ENCODE measurements at regions not wholly inside any gene's neighbourhood (a gene's known extent, or its start where the extent isn't known, plus 50 kb on each side); places are given as distances from the start of the nearest gene placed in this dataset.
A peak's percentile ranks its signal among the peaks of the same experiment; 100 is the strongest.
"Not testable (repeated sequence)": the region's sequence is repeated elsewhere in the genome, so short reads cannot be mapped to it uniquely, and the experiment has no call there.

DNA sequence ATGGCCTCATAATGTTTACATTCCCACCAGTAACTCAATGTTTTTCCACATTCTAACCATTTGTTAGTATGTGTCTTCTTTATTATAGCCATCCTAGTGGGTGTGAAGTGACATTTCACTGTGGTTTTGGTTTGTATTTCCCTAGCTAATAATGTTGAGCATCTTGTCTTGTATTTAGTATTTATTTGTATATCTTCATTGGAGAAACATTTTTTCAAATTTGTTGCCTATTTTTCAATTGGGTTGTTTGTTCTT, 144.8 kb upstream of the NBPF19 start:
- H3K36me3 ChIP-seq; ATAC-seq; H3K27me3 ChIP-seq; H3K4me1 ChIP-seq; H3K9me3 ChIP-seq; intact Hi-C loops (cut with DNase I); H3K27ac ChIP-seq; H3K4me3 ChIP-seq; DNase-seq: not testable (repeated sequence)

DNA sequence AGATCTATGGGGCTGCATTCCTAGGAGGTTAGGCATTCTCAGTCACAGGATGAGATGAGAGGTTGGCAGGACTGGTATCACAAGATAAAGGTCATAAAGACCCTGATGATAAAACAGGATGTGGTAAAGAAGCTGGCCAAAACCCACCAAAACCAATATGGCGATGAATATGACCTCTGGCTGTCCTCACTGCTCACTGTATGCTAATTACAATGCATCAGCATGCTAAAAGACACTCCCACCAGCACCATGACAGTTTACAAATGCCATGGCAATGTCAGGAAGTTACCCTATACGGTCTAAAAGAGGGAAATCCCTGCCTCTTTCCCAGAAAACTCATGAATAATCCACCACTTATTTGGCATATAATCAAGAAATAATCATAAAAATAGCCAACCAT, 138.8 kb upstream of the NBPF19 start:
- H3K9me3 ChIP-seq; H3K27ac ChIP-seq; H3K27me3 ChIP-seq; H3K4me3 ChIP-seq; H3K4me1 ChIP-seq; intact Hi-C loops (cut with DNase I); H3K36me3 ChIP-seq; ATAC-seq; DNase-seq: not testable (repeated sequence)

DNA sequence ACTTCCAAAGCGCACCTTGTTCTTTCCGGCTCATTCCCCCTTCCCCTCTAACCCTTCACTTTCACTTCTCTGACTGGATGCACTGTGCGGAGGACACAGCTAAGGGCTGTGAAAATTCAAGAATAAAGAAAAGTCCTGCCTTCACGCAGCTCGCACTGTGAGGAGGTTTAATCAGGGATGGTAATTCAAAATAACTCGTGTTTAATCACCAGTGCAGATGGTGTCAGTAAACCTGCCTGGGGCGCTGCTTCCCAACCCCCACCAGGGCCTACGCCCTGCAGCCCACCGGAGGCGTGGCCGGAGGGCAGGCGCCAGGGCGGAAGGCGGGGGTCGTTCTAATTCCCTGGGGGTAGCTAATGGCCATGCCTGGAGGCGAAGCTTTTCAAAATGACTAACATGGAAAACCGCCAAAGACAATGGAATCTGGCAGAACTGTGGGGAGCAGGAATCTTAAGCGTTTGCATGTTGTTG, 136.6 kb upstream of the NBPF19 start:
- H3K4me1 ChIP-seq; H3K4me3 ChIP-seq; H3K9me3 ChIP-seq; DNase-seq; H3K27ac ChIP-seq; H3K36me3 ChIP-seq; intact Hi-C loops (cut with DNase I); H3K27me3 ChIP-seq: not testable (repeated sequence)
- ATAC-seq: peak; percentile 47

DNA sequence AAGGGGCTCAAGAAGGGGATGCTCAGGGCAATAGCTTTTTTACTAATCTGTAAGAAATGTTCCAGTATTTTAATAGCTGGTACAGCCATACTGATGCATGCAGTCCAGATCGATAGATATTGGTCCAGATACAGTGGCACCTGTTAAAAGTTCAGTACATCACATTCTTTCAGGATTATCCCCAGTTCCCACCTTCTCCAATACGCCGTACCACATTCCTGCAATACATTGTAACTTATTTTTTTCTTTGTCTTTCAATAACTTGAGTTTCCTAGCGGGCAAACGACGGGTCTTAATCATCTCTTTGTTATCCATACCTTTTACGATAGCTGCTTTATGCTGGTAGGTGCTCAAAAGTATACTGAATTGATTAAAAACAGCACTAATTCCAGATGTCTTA, 136.1 kb upstream of the NBPF19 start:
- H3K36me3 ChIP-seq; H3K27me3 ChIP-seq; H3K4me1 ChIP-seq; H3K4me3 ChIP-seq; intact Hi-C loops (cut with DNase I); H3K9me3 ChIP-seq; DNase-seq; H3K27ac ChIP-seq; ATAC-seq: not testable (repeated sequence)

DNA sequence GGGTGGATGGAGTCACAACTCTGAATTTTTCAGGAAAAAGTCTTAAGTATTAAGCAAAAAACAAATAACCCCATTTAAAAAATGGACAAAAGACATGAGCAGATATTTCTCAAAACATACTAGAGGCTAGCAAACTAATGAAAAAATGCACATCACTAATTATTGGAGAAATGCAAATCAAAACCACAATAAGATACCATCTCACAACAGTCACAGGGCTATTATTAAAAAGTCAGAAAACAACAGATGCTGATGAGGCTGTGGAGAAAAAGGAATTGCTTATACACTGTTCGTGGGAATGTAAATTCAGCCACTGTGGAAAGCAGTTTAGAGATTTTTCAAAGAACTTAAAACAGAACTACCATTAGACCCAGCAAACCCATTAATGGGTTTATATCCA, 125.4 kb upstream of the NBPF19 start:
- H3K4me3 ChIP-seq; H3K27me3 ChIP-seq; ATAC-seq; intact Hi-C loops (cut with DNase I); H3K9me3 ChIP-seq; H3K4me1 ChIP-seq; H3K36me3 ChIP-seq; DNase-seq; H3K27ac ChIP-seq: not testable (repeated sequence)

DNA sequence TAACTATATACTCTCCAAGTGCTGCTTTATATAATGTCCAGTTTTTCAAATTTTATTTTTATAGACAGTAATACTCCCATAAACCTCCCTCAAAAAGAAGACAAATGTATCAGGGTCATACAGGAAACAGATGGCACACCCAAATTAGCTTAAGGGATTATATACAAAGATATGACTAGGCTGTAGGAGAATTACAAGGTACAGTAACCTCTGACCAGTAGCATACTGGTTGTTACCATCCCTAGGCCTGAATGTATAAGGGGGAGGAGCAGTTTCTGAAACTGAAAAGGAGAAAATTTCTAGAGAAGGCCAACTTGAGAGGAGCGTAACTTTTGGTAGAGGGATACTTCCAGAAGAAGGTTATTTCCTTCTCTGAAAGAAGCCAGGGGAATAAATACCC, 122.6 kb upstream of the NBPF19 start:
- H3K36me3 ChIP-seq; H3K9me3 ChIP-seq; intact Hi-C loops (cut with DNase I); H3K27ac ChIP-seq; H3K4me3 ChIP-seq; H3K27me3 ChIP-seq; H3K4me1 ChIP-seq; DNase-seq; ATAC-seq: not testable (repeated sequence)

DNA sequence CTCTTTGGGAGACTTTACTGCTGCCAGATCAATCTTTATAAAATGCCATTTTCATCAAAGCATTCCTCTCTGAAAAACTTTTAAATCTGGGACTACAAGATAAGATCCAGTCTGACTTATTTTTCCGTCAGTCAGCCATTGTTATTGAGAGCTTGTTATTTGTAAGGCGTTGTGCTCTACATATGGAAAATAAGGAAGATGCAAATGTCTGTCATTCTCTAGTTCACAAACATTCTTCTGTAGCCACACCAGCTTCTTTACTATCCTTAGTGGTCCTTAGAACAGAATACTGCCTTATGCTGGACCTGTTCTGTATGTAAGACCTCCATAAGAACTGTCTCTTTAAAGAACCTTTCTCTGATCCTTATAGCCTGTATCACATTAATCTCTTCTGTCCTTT, 120.3 kb upstream of the NBPF19 start:
- H3K27me3 ChIP-seq; intact Hi-C loops (cut with DNase I); DNase-seq: not testable (repeated sequence)

DNA sequence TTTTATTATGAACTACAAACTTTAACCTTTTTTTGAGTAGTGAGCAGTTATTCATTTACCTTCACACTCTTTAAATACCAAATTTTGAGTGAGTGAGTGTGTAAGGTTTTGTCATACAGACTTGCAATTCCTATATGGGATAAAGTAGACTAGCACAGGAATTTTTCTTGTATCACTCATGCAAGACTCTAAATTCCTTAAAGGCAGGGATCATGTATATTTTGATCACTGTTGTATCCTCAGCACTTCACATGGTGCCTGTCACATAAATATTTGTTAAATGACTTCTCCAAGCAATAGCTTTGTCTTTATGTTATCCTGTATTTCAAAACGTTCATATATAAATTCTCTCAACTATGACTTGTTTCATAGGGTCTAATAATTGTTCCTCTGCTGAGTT, 119.1 kb upstream of the NBPF19 start:
- DNase-seq; intact Hi-C loops (cut with DNase I); H3K4me1 ChIP-seq; H3K27me3 ChIP-seq; ATAC-seq; H3K36me3 ChIP-seq; H3K4me3 ChIP-seq; H3K9me3 ChIP-seq; H3K27ac ChIP-seq: not testable (repeated sequence)

More for the DNA sequence above, 120.3 kb upstream of the NBPF19 start:
- not testable (repeated sequence) for ATAC-seq, H3K4me1 ChIP-seq, H3K9me3 ChIP-seq, H3K36me3 ChIP-seq, H3K27ac ChIP-seq, H3K4me3 ChIP-seq

DNA sequence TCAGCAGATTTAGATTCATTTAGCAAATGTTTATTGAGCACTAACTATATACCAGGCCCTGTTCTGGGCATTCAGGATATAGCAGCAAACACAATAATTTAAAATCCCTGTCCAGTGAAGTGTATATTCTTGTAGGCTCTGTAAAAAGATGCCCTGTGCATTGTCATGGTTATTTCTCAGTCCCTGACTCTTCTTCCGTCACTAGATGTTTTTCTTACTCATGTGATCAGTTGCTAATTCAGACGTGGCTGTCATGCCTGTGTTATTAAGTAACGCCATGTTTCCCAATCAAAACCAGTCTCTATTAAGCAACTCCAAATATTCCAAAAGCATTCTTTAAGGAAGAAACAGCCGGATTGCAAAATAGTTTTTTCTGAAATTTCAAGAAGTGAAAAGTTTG, 118.7 kb upstream of the NBPF19 start:
- H3K9me3 ChIP-seq; H3K36me3 ChIP-seq; intact Hi-C loops (cut with DNase I); H3K27ac ChIP-seq; H3K4me3 ChIP-seq; DNase-seq; H3K4me1 ChIP-seq; H3K27me3 ChIP-seq: not testable (repeated sequence)
- ATAC-seq: peak; percentile 79

DNA sequence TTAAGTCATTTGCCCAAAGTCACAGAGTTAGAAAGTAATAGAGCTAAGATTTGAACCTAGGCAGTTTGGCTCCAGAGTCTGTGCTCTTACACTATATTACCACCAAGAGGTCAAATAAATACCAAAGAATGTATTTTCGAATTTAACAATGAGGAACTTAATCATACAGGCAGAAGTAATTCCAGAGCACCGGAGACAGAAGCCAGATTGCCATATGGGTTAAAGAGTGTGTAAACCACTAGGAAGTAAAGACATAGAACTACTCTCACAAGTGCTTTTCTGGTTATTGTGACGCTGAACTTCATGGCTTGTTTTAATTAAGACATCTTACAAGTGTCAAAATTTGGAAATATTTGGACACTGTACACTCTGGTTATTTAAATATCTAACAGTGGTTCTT, 114.5 kb upstream of the NBPF19 start:
- not testable (repeated sequence) for H3K27ac ChIP-seq, H3K4me3 ChIP-seq

DNA sequence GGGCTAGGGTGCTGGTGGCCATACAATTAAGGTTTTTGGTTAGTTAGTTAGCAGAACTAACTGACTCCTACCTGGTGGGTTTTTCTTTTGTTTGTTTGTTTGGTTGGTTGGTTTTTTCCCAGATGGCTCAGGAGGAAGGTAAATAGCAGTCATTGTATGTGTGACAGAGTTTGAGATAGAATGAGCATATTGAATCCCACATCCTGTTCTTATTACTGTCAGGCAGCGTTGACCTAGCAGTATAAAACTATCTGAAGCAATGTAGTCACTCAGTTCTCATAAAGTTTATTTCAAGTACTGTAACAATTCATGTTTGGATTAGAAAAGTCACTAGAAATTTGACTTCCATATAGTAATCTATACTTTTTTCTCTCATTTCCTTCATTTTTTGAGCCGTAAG, 113.5 kb upstream of the NBPF19 start:
- H3K9me3 ChIP-seq; ATAC-seq; H3K36me3 ChIP-seq; H3K4me1 ChIP-seq; H3K27ac ChIP-seq; intact Hi-C loops (cut with DNase I); DNase-seq; H3K4me3 ChIP-seq; H3K27me3 ChIP-seq: not testable (repeated sequence)

More for the DNA sequence above, 114.5 kb upstream of the NBPF19 start:
- H3K27me3 ChIP-seq; intact Hi-C loops (cut with DNase I); H3K36me3 ChIP-seq; H3K9me3 ChIP-seq; H3K4me1 ChIP-seq; DNase-seq: not testable (repeated sequence)
- ATAC-seq: peak; percentile 66

DNA sequence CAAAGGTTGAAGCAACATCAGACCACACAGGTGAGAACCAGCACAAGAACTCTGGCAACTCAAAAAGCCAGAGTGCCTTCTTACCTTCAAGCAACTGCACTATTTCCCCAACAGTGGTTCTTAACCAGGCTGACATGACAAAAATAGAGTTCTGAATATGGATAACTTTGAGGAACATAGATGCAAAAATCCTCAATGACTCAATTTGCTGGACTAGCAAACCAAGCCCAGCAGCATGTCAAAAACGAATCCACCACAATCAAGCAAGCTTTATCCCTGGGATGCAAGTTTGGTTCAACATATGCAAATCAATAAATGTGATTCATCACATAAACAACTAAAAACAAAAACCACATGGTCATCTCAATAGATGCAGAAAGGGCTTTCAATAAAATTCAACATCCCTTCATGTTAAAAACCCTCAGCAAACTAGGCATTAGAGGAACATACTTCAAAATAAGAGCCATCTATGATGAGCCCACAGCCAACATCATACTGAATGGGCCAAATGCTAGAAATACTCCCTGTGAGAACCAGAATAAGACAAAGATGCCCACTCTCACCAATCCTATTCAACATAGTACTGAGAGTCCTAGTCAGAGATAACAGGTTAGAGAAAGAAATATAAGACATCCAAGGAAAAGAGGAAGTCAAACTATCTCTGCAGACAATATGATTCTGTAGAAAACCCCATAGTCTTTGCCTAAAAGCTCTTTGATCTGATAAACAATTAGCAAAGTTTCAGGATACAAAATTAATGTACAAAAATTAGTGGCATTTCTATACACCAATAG, 110.5 kb upstream of the NBPF19 start:
- H3K4me1 ChIP-seq; ATAC-seq; DNase-seq; H3K4me3 ChIP-seq; H3K36me3 ChIP-seq; H3K27me3 ChIP-seq; intact Hi-C loops (cut with DNase I); H3K9me3 ChIP-seq; H3K27ac ChIP-seq: not testable (repeated sequence)

DNA sequence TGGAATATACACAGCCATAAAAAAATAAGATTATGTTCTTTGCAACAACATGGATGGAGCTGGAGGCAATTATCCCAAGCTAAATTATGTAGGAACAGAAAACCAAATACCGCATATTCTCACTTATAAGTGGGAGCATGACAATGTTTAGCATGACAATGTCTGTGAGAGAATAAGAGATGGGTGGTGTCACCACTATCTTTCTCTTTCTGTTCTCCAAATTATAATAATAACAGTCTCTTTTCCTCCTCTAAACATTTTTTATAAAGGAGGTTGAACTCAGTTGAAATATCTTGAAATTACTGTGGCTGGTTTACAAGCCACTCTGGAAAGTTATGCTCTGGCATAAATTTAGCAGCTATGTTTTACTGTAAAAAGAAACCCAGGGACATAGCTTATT, 108.4 kb upstream of the NBPF19 start:
- H3K9me3 ChIP-seq; H3K4me3 ChIP-seq; H3K4me1 ChIP-seq; intact Hi-C loops (cut with DNase I); H3K27ac ChIP-seq; H3K27me3 ChIP-seq; ATAC-seq; H3K36me3 ChIP-seq; DNase-seq: not testable (repeated sequence)

DNA sequence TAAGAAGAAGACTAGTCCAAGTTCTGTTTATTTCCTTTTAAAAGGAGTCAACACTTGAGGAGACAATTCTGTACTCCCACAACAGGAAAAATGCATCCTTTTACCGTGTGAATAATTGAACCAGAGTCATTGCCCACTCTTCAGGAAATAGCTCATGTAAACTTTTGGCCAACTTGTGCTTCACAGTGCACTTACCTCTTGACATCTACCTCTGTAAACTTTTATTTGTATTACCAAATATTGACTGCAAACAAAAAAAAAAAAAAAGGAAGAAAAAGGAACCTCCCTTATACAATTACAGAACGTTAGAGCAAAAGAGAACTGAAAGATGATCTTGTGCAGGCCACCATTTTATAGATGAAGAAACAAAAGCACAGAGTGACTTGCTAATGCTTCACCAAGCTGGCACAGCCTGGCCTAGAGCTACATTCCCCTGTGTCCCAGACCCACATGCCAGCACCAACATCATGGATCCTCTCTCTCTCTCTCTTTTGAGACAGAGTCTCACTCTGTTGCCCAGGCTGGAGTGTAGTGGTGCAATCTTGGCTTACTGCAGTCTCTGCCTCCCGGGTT, 107.3 kb upstream of the NBPF19 start:
- H3K4me3 ChIP-seq; H3K27ac ChIP-seq; H3K36me3 ChIP-seq; H3K27me3 ChIP-seq; DNase-seq; intact Hi-C loops (cut with DNase I); H3K9me3 ChIP-seq; H3K4me1 ChIP-seq: not testable (repeated sequence)
- peak; percentile 67 for ATAC-seq

DNA sequence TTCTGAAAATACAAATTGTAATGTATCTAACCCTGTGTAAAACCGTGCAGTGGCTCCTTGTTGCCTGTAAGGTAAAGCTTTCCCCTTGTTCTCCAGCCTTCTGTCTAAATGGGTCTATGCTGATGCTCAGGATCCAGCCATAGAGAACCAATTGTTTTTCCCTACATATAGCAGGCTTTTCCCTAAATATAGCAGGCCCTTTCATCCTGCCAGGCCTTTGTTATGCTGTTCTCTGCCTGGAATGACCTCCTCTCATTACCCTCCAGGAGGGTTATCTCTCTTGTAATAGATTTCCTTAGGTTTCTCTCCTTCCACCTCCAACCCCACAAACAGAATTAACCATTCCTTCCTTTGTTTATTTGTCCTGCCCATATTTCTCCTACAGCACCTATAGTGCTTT, 106.5 kb upstream of the NBPF19 start:
- DNase-seq; H3K9me3 ChIP-seq; H3K4me3 ChIP-seq; H3K4me1 ChIP-seq; H3K27me3 ChIP-seq; H3K27ac ChIP-seq; ATAC-seq; intact Hi-C loops (cut with DNase I); H3K36me3 ChIP-seq: not testable (repeated sequence)

All from upper lobe of right lung (tissue), 1 donor.